PC-3 (cell line): ENCODE measurements at regions not wholly inside any gene's neighbourhood (a gene's known extent, or its start where the extent isn't known, plus 50 kb on each side); places are given as distances from the start of the nearest gene placed in this dataset.

ENCODE experiments used
- ATAC-seq: fragments of 200-7000 bp; cut with Tn5 transposase; 2 replicates; pipeline ENCODE4 v1.9.1; 2020; ENCODE audit warnings: mild to moderate bottlenecking, moderate library complexity
- BruUV-seq: library from RNA; stranded (reverse); fragments of 400-500 nt; replicated peaks from 2 replicates; lab custom pipeline; 2021; lab: Mats Ljungman, UMichigan
- CTCF ChIA-PET: fragments of 300-600 bp; sonication (Branson Sonifier 250); formaldehyde crosslinking; loops from one replicate; lab custom pipeline; 2022; ENCODE audit warnings: antibody characterized with exemption; lab: Charles Lee
- POLR2A ChIA-PET: fragments of 300-600 bp; sonication (Branson Sonifier 250); formaldehyde crosslinking; loops from one replicate; lab custom pipeline; 2022; ENCODE audit warnings: antibody characterized with exemption; ENCODE audit not compliant: unreplicated experiment; lab: Charles Lee
- DNase-seq: peaks from one replicate; pipeline ENCODE4 v3.0.0-alpha.2; 2015
- H2AFZ ChIP-seq: fragments of 300-600 bp; sonication (generic); 2 replicates; pipeline ENCODE4 v1.6.0; 2016; ENCODE audit warnings: antibody characterized with exemption, low read length
- H3F3A ChIP-seq: fragments of 300-600 bp; sonication (generic); one replicate; pipeline ENCODE4 v1.6.0; 2017; ENCODE audit warnings: antibody characterized with exemption, low read length, control low read depth, mild to moderate bottlenecking; ENCODE audit not compliant: unreplicated experiment
- H3K27ac ChIP-seq: fragments of 300-600 bp; sonication (generic); 2 replicates; pipeline ENCODE4 v1.5.1; 2016; ENCODE audit warnings: mild to moderate bottlenecking, low read length
- H3K27me3 ChIP-seq: fragments of 300-600 bp; sonication (generic); 2 replicates; pipeline ENCODE4 v1.6.1; 2016; ENCODE audit warnings: low read length, mixed read lengths
- H3K36me3 ChIP-seq: fragments of 300-600 bp; sonication (generic); 2 replicates; pipeline ENCODE4 v1.6.1; 2016; ENCODE audit warnings: low read depth, mixed run types, low read length, mixed read lengths
- H3K4me1 ChIP-seq: fragments of 300-600 bp; sonication (generic); 2 replicates; pipeline ENCODE4 v1.5.1; 2016; ENCODE audit warnings: low read length; ENCODE audit not compliant: insufficient read depth
- H3K4me2 ChIP-seq: fragments of 300-600 bp; sonication (generic); 2 replicates; pipeline ENCODE4 v1.6.0; 2016; ENCODE audit warnings: low read length
- H3K4me3 ChIP-seq: fragments of 300-600 bp; sonication (generic); 2 replicates; pipeline ENCODE4 v1.5.1; 2016; ENCODE audit warnings: mild to moderate bottlenecking, low read length, mixed read lengths
- H3K79me2 ChIP-seq: fragments of 300-600 bp; sonication (generic); 2 replicates; pipeline ENCODE4 v1.6.1; 2017; ENCODE audit warnings: low read length, mixed read lengths
- H3K9ac ChIP-seq: fragments of 300-600 bp; sonication (generic); 2 replicates; pipeline ENCODE4 v1.6.0; 2016; ENCODE audit warnings: mild to moderate bottlenecking, low read length
- H3K9me2 ChIP-seq: fragments of 300-600 bp; sonication (generic); replicated peaks from 2 replicates; pipeline ENCODE4 v1.6.1; 2016; ENCODE audit warnings: mixed run types, low read length, mixed read lengths
- H3K9me3 ChIP-seq: fragments of 300-600 bp; sonication (generic); 2 replicates; pipeline ENCODE4 v1.6.1; 2016; ENCODE audit warnings: low read length, mixed read lengths
- H4K20me1 ChIP-seq: fragments of 300-600 bp; sonication (generic); 2 replicates; pipeline ENCODE4 v1.6.1; 2016; ENCODE audit warnings: low read length, mixed read lengths
- EZH2 ChIP-seq: fragments of 300-600 bp; sonication (generic); IDR thresholded peaks from one replicate; pipeline ENCODE4 v1.6.1; 2017; ENCODE audit warnings: antibody characterized with exemption, mild to moderate bottlenecking, low read length; ENCODE audit not compliant: unreplicated experiment
- EZH2phosphoT487 ChIP-seq: fragments of 300-600 bp; sonication (generic); IDR thresholded peaks from 2 replicates; pipeline ENCODE4 v1.6.1; 2018; ENCODE audit warnings: mild to moderate bottlenecking, antibody characterized with exemption, low read length, borderline replicate concordance
- intact Hi-C: fragments of 100-400 bp; cut with micrococcal nuclease; formaldehyde crosslinking; loops from 2 replicates; pipeline ENCODE4 v1.9.0; 2023
- TF ChIP-seq, protein P1 (sequence below): fragments of 300-600 bp; sonication (generic); conservative IDR thresholded peaks from 2 replicates; pipeline ENCODE4 v1.5.1; 2017; ENCODE audit warnings: antibody characterized with exemption, low read depth, mild to moderate bottlenecking, low read length

DNA sequence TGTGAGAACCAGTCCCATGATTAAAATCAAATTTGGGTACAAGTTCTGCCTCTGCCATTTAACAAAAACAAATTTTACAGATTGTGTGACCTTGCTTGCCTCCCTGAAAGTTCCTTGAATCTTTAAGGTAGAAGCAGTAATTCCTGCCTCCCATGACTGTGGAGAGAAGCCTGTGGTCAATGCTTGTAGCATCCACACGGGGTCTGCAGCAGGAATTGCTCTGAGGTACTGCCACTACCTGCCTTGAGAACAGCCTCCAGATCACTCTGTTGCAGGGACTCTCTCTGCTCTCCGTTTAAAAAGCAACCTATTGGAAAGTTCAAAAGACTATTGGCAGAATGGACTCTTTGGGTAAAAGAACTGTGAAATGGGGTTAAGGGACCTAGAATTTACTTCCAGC, 75.9 kb downstream of the SST start:
- BruUV-seq = no TSS peak
- H3K4me3 ChIP-seq = no peak overlapping the region
- no peak for ATAC-seq
- H3F3A ChIP-seq = no peaks in the 10 kb centered on the region
- H3K4me1 ChIP-seq = no peaks in the 10 kb centered on the region
- no peaks in the 10 kb centered on the region for H4K20me1 ChIP-seq
- H3K27ac ChIP-seq = no peak overlapping the region
- H3K79me2 ChIP-seq = no peaks in the 10 kb centered on the region
- peaks cover 83% of the 10 kb centered on the region for H3K27me3 ChIP-seq
- H2AFZ ChIP-seq = no peak overlapping the region
- intact Hi-C loops = no loop called here
- no peak for DNase-seq
- ChIA-PET CTCF (no interaction called here), POLR2A (no interaction called here)
- H3K9ac ChIP-seq = no peak overlapping the region
- no peaks in the 10 kb centered on the region for H3K9me3 ChIP-seq
- H3K4me2 ChIP-seq = no peak overlapping the region
- no peaks in the 10 kb centered on the region for H3K36me3 ChIP-seq
- TF ChIP-seq, protein P1, sequence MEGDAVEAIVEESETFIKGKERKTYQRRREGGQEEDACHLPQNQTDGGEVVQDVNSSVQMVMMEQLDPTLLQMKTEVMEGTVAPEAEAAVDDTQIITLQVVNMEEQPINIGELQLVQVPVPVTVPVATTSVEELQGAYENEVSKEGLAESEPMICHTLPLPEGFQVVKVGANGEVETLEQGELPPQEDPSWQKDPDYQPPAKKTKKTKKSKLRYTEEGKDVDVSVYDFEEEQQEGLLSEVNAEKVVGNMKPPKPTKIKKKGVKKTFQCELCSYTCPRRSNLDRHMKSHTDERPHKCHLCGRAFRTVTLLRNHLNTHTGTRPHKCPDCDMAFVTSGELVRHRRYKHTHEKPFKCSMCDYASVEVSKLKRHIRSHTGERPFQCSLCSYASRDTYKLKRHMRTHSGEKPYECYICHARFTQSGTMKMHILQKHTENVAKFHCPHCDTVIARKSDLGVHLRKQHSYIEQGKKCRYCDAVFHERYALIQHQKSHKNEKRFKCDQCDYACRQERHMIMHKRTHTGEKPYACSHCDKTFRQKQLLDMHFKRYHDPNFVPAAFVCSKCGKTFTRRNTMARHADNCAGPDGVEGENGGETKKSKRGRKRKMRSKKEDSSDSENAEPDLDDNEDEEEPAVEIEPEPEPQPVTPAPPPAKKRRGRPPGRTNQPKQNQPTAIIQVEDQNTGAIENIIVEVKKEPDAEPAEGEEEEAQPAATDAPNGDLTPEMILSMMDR = no peak
- TF ChIP-seq EZH2phosphoT487 (no peak), EZH2 (no peak)
- H3K9me2 ChIP-seq = no peaks in the 10 kb centered on the region

DNA sequence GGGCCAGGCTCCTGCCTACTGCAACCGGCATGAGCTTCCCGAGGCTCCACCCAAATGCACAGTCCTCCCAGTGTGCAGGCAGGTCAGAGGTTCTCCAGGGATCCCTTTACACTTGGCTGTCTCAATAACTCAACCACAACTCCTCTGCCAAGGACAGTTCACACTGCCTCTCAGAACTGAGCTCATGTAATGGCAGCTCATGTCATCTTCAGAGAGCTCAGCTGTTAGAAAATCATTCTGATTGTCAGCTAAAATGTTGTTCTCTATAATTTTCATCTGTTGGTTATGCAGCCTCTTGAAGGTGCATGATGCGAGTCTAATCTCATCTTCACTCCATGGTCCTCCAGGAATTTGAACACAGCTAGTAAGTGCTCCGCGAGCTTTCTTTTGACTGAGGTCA, 76.7 kb downstream of the SST start:
- H3F3A ChIP-seq = no peaks in the 10 kb centered on the region
- no peaks in the 10 kb centered on the region for H4K20me1 ChIP-seq
- no peak overlapping the region for H3K27ac ChIP-seq
- ChIA-PET CTCF (no interaction called here), POLR2A (no interaction called here)
- no peak overlapping the region for H3K4me3 ChIP-seq
- no peak overlapping the region for H2AFZ ChIP-seq
- no peak overlapping the region for H3K4me2 ChIP-seq
- intact Hi-C loops = no loop called here
- TF ChIP-seq EZH2phosphoT487 (no peak), EZH2 (no peak)
- TF ChIP-seq, protein P1 = no peak
- no peaks in the 10 kb centered on the region for H3K36me3 ChIP-seq
- no TSS peak for BruUV-seq
- no peaks in the 10 kb centered on the region for H3K9me3 ChIP-seq
- no peaks in the 10 kb centered on the region for H3K4me1 ChIP-seq
- H3K79me2 ChIP-seq = no peaks in the 10 kb centered on the region
- peaks cover 82% of the 10 kb centered on the region for H3K27me3 ChIP-seq
- no peak overlapping the region for H3K9ac ChIP-seq
- no peaks in the 10 kb centered on the region for H3K9me2 ChIP-seq
- no peak for ATAC-seq
- no peak for DNase-seq

DNA sequence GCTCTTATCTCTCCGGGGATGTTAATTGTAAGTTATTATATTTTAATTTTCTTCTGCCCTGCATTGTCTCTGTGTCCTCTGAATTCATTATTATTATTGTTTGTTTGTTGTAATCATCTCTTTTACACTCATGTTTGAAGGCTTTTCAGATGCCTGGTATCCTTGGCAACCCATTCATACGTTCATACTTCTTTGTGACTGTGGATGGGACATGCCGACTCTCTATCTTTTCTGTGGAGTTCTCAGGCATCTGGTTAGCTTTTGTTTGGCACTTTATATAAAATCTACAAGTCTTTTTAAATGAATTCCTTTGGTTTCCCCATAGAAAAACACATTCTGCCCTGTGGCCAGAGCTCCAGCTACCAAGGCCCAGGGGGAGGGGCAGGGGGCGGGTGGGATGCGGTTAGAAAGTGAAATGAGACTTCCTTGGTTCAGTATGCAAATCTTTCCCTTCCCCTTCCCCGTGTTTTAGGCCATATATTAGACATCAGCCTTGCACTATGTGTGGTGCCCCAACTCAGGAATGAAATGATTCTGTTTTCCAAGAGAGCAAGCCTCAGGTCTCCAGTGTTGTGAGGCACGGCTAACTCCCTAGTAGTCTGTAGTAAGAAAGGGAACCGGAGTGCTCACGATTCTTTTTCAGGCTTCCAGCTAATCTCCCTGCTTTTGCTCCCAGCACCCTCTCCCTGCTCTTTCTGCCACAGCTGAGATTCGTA, 79.2 kb downstream of the SST start:
- no peak overlapping the region for H3K27ac ChIP-seq
- TF ChIP-seq, protein P1 = no peak
- TF ChIP-seq EZH2phosphoT487 = no peak
- TF ChIP-seq EZH2 = no peak
- BruUV-seq = no TSS peak
- H4K20me1 ChIP-seq = no peaks in the 10 kb centered on the region
- CTCF ChIA-PET = no interaction called here
- H3K4me2 ChIP-seq = no peak overlapping the region
- ATAC-seq (no peak), DNase-seq (no peak)
- intact Hi-C loops = no loop called here
- H3K9me3 ChIP-seq = no peaks in the 10 kb centered on the region
- H3K9me2 ChIP-seq = no peaks in the 10 kb centered on the region
- H3K4me3 ChIP-seq = no peak overlapping the region
- no peaks in the 10 kb centered on the region for H3F3A ChIP-seq
- no peaks in the 10 kb centered on the region for H3K36me3 ChIP-seq
- H3K79me2 ChIP-seq = no peaks in the 10 kb centered on the region
- peaks cover 62% of the 10 kb centered on the region for H3K27me3 ChIP-seq
- no peak overlapping the region for H2AFZ ChIP-seq
- POLR2A ChIA-PET = no interaction called here
- H3K4me1 ChIP-seq = no peaks in the 10 kb centered on the region
- no peak overlapping the region for H3K9ac ChIP-seq
